Endothelial cell of umbilical vein (primary cell): ENCODE measurements at regions not wholly inside any gene's neighbourhood (a gene's known extent, or its start where the extent isn't known, plus 50 kb on each side); places are given as distances from the start of the nearest gene placed in this dataset.
"Not testable (repeated sequence)": the region's sequence is repeated elsewhere in the genome, so short reads cannot be mapped to it uniquely, and the experiment has no call there.

Experiments
- BruUV-seq: library from RNA; stranded (reverse); fragments of 400-500 nt; replicated peaks from 2 replicates; lab custom pipeline; 2021; lab: Mats Ljungman, UMichigan
- CTCF ChIA-PET: fragments of 300-600, 350-600 bp; sonication (Branson Sonifier 250); formaldehyde crosslinking; loops from one replicate; lab custom pipeline; 2021; ENCODE audit warnings: antibody characterized with exemption, inconsistent platforms; lab: Charles Lee
- POLR2A ChIA-PET: fragments of 300-600, 350-600 bp; sonication (Branson Sonifier 250); formaldehyde crosslinking; loops from one replicate; lab custom pipeline; 2021; ENCODE audit warnings: antibody characterized with exemption, inconsistent platforms; lab: Charles Lee
- DNase-seq: peaks from one replicate; pipeline ENCODE4 v3.0.0-alpha.2; 2011; ENCODE audit warnings: low read depth, low spot score
- FAIRE-seq: peaks from 2 replicates; lab custom pipeline; 2011; peaks lifted over from hg19 to GRCh38; lab: Jason Lieb, UNC
- H2AFZ ChIP-seq: 2 replicates; pipeline ENCODE4 v1.6.0; 2012; ENCODE audit warnings: low read depth, low read length, control low read depth, inconsistent platforms
- H3K27ac ChIP-seq: 2 replicates; pipeline ENCODE4 v1.5.1; 2011; ENCODE audit warnings: low read depth, mild to moderate bottlenecking, control low read depth, low read length, moderate library complexity; ENCODE audit not compliant: insufficient read depth
- H3K27me3 ChIP-seq, 2 experiments: 2 replicates each; pipeline versions ENCODE4 v1.6.0 to v1.6.1; 2011; ENCODE audit warnings: low read length in 2 of 2, mixed read lengths in 1 of 2; ENCODE audit not compliant: control insufficient read depth in 2 of 2, insufficient read depth in 2 of 2
- H3K36me3 ChIP-seq, 2 experiments: 2 replicates in 1 of 2; 3 replicates in 1 of 2; pipeline ENCODE4 v1.5.1; 2011; ENCODE audit warnings: low read length in 2 of 2, mild to moderate bottlenecking in 1 of 2, moderate library complexity in 1 of 2; ENCODE audit not compliant: control insufficient read depth in 2 of 2, insufficient read depth in 2 of 2; ENCODE audit errors: extremely low read depth in 1 of 2
- H3K4me1 ChIP-seq: 3 replicates; pipeline ENCODE4 v1.5.1; 2011; ENCODE audit warnings: mild to moderate bottlenecking, low read length; ENCODE audit not compliant: control insufficient read depth, insufficient read depth; ENCODE audit errors: extremely low read depth
- H3K4me2 ChIP-seq: 2 replicates; pipeline ENCODE4 v1.6.1; 2011; ENCODE audit warnings: low read length, control low read depth, mixed read lengths; ENCODE audit not compliant: insufficient read depth
- H3K4me3 ChIP-seq, 3 experiments: fragments of 200-600 bp in 1 of 3; sonication (generic), shearing (Covaris generic) in 1 of 3; replicated peaks in 1 of 3; 2 replicates each; pipeline ENCODE4 v1.5.1; 2011 to 2016; ENCODE audit warnings: control low read depth in 3 of 3, low read length in 3 of 3, mild to moderate bottlenecking in 2 of 3, inconsistent platforms in 1 of 3, low read depth in 1 of 3, moderate library complexity in 1 of 3; ENCODE audit not compliant: insufficient read depth in 1 of 3
- H3K79me2 ChIP-seq: 2 replicates; pipeline ENCODE4 v1.6.0; 2012; ENCODE audit warnings: low read length, inconsistent platforms; ENCODE audit not compliant: control insufficient read depth, insufficient read depth
- H3K9ac ChIP-seq: replicated peaks from 2 replicates; pipeline ENCODE3; 2011; ENCODE audit warnings: low read length, control low read depth; ENCODE audit not compliant: insufficient read depth; ENCODE audit errors: extremely low read depth
- H3K9me1 ChIP-seq: replicated peaks from 3 replicates; pipeline ENCODE4 v1.6.0; 2011; ENCODE audit warnings: mild to moderate bottlenecking, low read length; ENCODE audit not compliant: control insufficient read depth, insufficient read depth; ENCODE audit errors: extremely low read depth
- H3K9me3 ChIP-seq: replicated peaks from 2 replicates; pipeline ENCODE4 v1.5.1; 2012; ENCODE audit warnings: low read length, inconsistent platforms; ENCODE audit not compliant: control insufficient read depth, insufficient read depth
- H4K20me1 ChIP-seq: replicated peaks from 2 replicates; pipeline ENCODE3; 2011; ENCODE audit warnings: mild to moderate bottlenecking, low read length; ENCODE audit not compliant: control insufficient read depth, insufficient read depth; ENCODE audit errors: extremely low read depth
- CTCF ChIP-seq, 2 donors: IDR thresholded peaks; 1 replicate in 1 of 2; 2 replicates in 1 of 2; pipeline ENCODE4 v1.5.1; 2011; ENCODE audit warnings: low read length in 2 of 2, mild to moderate bottlenecking in 2 of 2, moderate library complexity in 2 of 2, control low read depth in 1 of 2, inconsistent platforms in 1 of 2, low read depth in 1 of 2; ENCODE audit not compliant: insufficient read depth in 1 of 2; ENCODE audit errors: extremely low read depth in 1 of 2
- EZH2 ChIP-seq: IDR thresholded peaks from 2 replicates; pipeline ENCODE4 v1.6.1; 2012; ENCODE audit warnings: borderline replicate concordance, low read depth, mild to moderate bottlenecking, moderate library complexity, low read length, inconsistent platforms; ENCODE audit not compliant: severe bottlenecking
- FOS ChIP-seq: IDR thresholded peaks from 2 replicates; pipeline ENCODE4 v1.6.1; 2011; ENCODE audit warnings: mild to moderate bottlenecking, low read length, moderate library complexity, borderline replicate concordance; ENCODE audit not compliant: insufficient read depth
- GATA2 ChIP-seq: IDR thresholded peaks from 2 replicates; pipeline ENCODE4 v1.7.0; 2011; ENCODE audit warnings: low read depth, mild to moderate bottlenecking, moderate library complexity, mixed read lengths, low read length; ENCODE audit not compliant: insufficient read length, insufficient read depth
- JUN ChIP-seq: IDR thresholded peaks from 2 replicates; pipeline ENCODE4 v1.6.1; 2011; ENCODE audit warnings: borderline replicate concordance, low read depth; ENCODE audit not compliant: insufficient read length, insufficient read depth
- MAX ChIP-seq: IDR thresholded peaks from 2 replicates; pipeline ENCODE4 v1.6.1; 2011; ENCODE audit not compliant: insufficient read depth, insufficient read length
- MYC ChIP-seq: IDR thresholded peaks from one replicate; pipeline ENCODE4 v1.6.1; 2011; ENCODE audit warnings: mild to moderate bottlenecking, low read depth, low read length
- POLR2A ChIP-seq: IDR thresholded peaks from 2 replicates; pipeline ENCODE4 v1.6.1; 2012; ENCODE audit warnings: low read depth, mild to moderate bottlenecking, control low read depth, low read length
- POLR2AphosphoS5 ChIP-seq: IDR thresholded peaks from 2 replicates; pipeline ENCODE4 v1.6.1; 2012; ENCODE audit warnings: low read depth, mild to moderate bottlenecking, control low read depth, low read length, moderate library complexity; ENCODE audit not compliant: insufficient read depth
- dilution Hi-C: fragments of 300-500 bp; cut with MboI; formaldehyde crosslinking; loops from one replicate; pipeline ENCODE4 v1.15.0; 2019; ENCODE audit warnings: low sequenced_read_pairs; ENCODE audit not compliant: extremely low pct_ligation_motif_present
- intact Hi-C: fragments of 100-400 bp; cut with micrococcal nuclease; formaldehyde crosslinking; loops from one replicate; pipeline ENCODE4 v1.10.0; 2022

DNA sequence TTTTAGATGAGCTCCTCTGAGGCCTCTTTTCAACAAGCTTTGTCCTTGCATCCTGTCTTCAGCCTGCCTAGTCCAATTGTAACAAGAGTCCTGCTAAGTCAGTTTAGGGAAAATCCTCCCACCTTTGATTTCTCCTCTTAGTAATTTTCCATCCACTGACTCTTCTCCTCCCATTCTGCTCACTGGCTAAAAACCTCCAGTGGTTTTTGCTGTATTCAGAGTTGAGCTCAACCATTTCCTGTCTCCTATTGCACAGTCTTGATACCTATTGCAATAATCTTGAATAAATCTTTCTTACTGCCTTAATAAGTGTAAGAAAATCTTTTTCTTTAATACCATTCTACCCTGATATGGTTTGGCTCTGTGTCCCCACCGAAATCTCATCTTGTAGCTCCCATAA is 117.8 kb upstream of the ENPP6 start:
- no peak overlapping the region for H3K4me3 ChIP-seq
- no peaks in the 10 kb centered on the region for H3K79me2 ChIP-seq
- no peaks in the 10 kb centered on the region for H3K9me3 ChIP-seq
- no peak overlapping the region for H3K9ac ChIP-seq
- no peak for FAIRE-seq
- dilution Hi-C loops (no loop called here), intact Hi-C loops (no loop called here)
- TF ChIP-seq FOS (no peak), GATA2 (no peak), POLR2A (no peak), CTCF (IDR thresholded peaks at IDR 0.05; ENCODE audit: extremely low read depth in 1 of 2, insufficient read depth in 1 of 2, low read depth in 1 of 2, low read length in 2 of 2) (no peak), JUN (no peak), POLR2AphosphoS5 (no peak), MYC (no peak), MAX (no peak), EZH2 (no peak)
- H3K4me1 ChIP-seq, result no peaks in the 10 kb centered on the region
- H3K9me1 ChIP-seq, result no peaks in the 10 kb centered on the region
- H3K27ac ChIP-seq, result no peak overlapping the region
- ChIA-PET POLR2A (no interaction called here), CTCF (interaction anchor here (1.2 kb wide), 1 partner anchor 31 kb away, joined by 3 read pairs; no protein-coding TSS in a partner anchor)
- no peaks in the 10 kb centered on the region for H3K36me3 ChIP-seq
- no peaks in the 10 kb centered on the region for H3K27me3 ChIP-seq
- no peak for DNase-seq
- H4K20me1 ChIP-seq, result no peaks in the 10 kb centered on the region
- no TSS peak for BruUV-seq
- H2AFZ ChIP-seq, result no peak overlapping the region
- no peak overlapping the region for H3K4me2 ChIP-seq

DNA sequence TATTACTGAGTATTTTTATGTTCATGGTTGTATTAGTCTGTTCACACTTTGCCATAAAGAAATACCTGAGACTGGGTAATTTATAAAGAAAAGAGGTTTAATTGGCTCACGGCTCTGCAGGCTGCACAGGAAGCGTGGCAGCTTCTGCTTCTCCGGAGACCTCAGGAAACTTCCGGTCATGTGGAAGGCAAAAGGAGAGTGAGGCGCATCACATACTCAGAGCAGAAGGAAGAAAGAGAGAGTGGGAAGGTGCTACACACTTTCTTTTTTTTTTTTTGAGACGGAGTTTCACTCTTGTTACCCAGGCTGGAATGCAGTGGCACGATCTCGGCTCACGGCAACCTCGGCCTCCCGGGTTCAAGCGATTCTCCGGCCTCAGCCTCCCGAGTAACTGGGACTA is 115.8 kb upstream of the ENPP6 start:
- H3K4me3 ChIP-seq, H3K9ac ChIP-seq, FAIRE-seq, H3K79me2 ChIP-seq, CTCF ChIA-PET, H3K27me3 ChIP-seq, H4K20me1 ChIP-seq, DNase-seq, dilution Hi-C loops, H2AFZ ChIP-seq, H3K9me3 ChIP-seq, POLR2A ChIA-PET, BruUV-seq, H3K36me3 ChIP-seq, H3K27ac ChIP-seq, H3K9me1 ChIP-seq, H3K4me1 ChIP-seq, H3K4me2 ChIP-seq, intact Hi-C loops: not testable (repeated sequence)
